ENCODE measurements at regions not wholly inside any gene's neighbourhood (a gene's known extent, or its start where the extent isn't known, plus 50 kb on each side); places are given as distances from the start of the nearest gene placed in this dataset.

DNA sequence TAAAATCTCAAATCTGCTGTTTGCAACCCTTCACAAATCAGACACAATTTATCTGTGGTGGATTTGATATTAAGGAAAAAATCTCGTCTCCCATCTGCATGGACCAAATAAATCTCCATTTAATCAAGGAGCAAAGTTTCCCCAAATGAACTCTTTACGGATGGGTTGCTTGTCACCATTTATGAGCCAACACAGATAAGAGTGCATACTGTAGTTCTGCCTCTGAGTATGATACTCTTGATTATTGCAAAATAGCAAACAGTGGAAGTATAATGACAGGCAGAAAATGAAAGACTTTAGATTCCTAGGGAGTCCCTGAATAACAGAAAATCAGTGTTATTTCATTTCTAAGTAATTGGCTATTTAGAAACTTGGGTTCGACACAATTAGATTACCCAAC, 1395.9 kb downstream of the FAM181B start:
- no peak overlapping the region for H3K27ac ChIP-seq (ENCODE audit: low read depth in 1 of 2, low read length in 2 of 2)
- TF ChIP-seq, protein P1, sequence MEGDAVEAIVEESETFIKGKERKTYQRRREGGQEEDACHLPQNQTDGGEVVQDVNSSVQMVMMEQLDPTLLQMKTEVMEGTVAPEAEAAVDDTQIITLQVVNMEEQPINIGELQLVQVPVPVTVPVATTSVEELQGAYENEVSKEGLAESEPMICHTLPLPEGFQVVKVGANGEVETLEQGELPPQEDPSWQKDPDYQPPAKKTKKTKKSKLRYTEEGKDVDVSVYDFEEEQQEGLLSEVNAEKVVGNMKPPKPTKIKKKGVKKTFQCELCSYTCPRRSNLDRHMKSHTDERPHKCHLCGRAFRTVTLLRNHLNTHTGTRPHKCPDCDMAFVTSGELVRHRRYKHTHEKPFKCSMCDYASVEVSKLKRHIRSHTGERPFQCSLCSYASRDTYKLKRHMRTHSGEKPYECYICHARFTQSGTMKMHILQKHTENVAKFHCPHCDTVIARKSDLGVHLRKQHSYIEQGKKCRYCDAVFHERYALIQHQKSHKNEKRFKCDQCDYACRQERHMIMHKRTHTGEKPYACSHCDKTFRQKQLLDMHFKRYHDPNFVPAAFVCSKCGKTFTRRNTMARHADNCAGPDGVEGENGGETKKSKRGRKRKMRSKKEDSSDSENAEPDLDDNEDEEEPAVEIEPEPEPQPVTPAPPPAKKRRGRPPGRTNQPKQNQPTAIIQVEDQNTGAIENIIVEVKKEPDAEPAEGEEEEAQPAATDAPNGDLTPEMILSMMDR (IDR thresholded peaks at IDR 0.05; ENCODE audit: low read depth, low read length, missing input control): no peak
- TF ChIP-seq FOXA2 (IDR thresholded peaks at IDR 0.05): no peak
- TF ChIP-seq, protein P2, sequence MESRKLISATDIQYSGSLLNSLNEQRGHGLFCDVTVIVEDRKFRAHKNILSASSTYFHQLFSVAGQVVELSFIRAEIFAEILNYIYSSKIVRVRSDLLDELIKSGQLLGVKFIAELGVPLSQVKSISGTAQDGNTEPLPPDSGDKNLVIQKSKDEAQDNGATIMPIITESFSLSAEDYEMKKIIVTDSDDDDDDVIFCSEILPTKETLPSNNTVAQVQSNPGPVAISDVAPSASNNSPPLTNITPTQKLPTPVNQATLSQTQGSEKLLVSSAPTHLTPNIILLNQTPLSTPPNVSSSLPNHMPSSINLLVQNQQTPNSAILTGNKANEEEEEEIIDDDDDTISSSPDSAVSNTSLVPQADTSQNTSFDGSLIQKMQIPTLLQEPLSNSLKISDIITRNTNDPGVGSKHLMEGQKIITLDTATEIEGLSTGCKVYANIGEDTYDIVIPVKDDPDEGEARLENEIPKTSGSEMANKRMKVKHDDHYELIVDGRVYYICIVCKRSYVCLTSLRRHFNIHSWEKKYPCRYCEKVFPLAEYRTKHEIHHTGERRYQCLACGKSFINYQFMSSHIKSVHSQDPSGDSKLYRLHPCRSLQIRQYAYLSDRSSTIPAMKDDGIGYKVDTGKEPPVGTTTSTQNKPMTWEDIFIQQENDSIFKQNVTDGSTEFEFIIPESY (IDR thresholded peaks at IDR 0.05): no peak
- TF ChIP-seq, protein P3, sequence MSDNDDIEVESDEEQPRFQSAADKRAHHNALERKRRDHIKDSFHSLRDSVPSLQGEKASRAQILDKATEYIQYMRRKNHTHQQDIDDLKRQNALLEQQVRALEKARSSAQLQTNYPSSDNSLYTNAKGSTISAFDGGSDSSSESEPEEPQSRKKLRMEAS (IDR thresholded peaks at IDR 0.05): no peak
- TF ChIP-seq RXRA (IDR thresholded peaks at IDR 0.05): no peak
- TF ChIP-seq, protein P4, sequence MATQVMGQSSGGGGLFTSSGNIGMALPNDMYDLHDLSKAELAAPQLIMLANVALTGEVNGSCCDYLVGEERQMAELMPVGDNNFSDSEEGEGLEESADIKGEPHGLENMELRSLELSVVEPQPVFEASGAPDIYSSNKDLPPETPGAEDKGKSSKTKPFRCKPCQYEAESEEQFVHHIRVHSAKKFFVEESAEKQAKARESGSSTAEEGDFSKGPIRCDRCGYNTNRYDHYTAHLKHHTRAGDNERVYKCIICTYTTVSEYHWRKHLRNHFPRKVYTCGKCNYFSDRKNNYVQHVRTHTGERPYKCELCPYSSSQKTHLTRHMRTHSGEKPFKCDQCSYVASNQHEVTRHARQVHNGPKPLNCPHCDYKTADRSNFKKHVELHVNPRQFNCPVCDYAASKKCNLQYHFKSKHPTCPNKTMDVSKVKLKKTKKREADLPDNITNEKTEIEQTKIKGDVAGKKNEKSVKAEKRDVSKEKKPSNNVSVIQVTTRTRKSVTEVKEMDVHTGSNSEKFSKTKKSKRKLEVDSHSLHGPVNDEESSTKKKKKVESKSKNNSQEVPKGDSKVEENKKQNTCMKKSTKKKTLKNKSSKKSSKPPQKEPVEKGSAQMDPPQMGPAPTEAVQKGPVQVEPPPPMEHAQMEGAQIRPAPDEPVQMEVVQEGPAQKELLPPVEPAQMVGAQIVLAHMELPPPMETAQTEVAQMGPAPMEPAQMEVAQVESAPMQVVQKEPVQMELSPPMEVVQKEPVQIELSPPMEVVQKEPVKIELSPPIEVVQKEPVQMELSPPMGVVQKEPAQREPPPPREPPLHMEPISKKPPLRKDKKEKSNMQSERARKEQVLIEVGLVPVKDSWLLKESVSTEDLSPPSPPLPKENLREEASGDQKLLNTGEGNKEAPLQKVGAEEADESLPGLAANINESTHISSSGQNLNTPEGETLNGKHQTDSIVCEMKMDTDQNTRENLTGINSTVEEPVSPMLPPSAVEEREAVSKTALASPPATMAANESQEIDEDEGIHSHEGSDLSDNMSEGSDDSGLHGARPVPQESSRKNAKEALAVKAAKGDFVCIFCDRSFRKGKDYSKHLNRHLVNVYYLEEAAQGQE (IDR thresholded peaks at IDR 0.05): no peak
- TF ChIP-seq RAD21 (IDR thresholded peaks at IDR 0.05): no peak
- TF ChIP-seq TAF1 (conservative IDR thresholded peaks at IDR 0.05): no peak
- TF ChIP-seq YY1 (IDR thresholded peaks at IDR 0.05): no peak
- no peak for TF ChIP-seq HNF4A (conservative IDR thresholded peaks at IDR 0.05)
- no peak for TF ChIP-seq SP1 (IDR thresholded peaks at IDR 0.05)
- no peak for TF ChIP-seq EGR1 (IDR thresholded peaks at IDR 0.05; ENCODE audit: low read depth in 2 of 2)
- no peak for TF ChIP-seq NR2F2 (IDR thresholded peaks at IDR 0.05)
- no peak for TF ChIP-seq FOXA1 (IDR thresholded peaks at IDR 0.05)
- no peak for TF ChIP-seq GABPA (IDR thresholded peaks at IDR 0.05 in 1 of 2, conservative IDR thresholded peaks at IDR 0.05 in 1 of 2)
- WGBS: 60% methylated on average over 3 of the region's 3 CpGs
- no peak overlapping the region for H3K4me3 ChIP-seq (ENCODE audit: low read depth in 1 of 3, low read length in 3 of 3)
- no peaks in the 10 kb centered on the region for H3K9me3 ChIP-seq (ENCODE audit: control insufficient read depth in 4 of 4, low read length in 3 of 4)
- no peaks in the 10 kb centered on the region for H3K36me3 ChIP-seq (ENCODE audit: control insufficient read depth in 4 of 4, insufficient read depth in 3 of 4, low read depth in 1 of 4, low read length in 3 of 4)
- H3K9ac ChIP-seq (ENCODE audit: low read depth in 1 of 2, low read length in 2 of 2): no peak overlapping the region
- no peak for DNase-seq (ENCODE audit: low spot score)
- no peaks in the 10 kb centered on the region for H3K4me1 ChIP-seq (ENCODE audit: control insufficient read depth in 4 of 4, insufficient read depth in 4 of 4, low read length in 3 of 4)
- peaks cover 0 to 3% (median 0%) of the 10 kb centered on the region in 4 donors for H3K27me3 ChIP-seq (ENCODE audit: control insufficient read depth in 4 of 4, insufficient read depth in 4 of 4, low read length in 3 of 4)

DNA sequence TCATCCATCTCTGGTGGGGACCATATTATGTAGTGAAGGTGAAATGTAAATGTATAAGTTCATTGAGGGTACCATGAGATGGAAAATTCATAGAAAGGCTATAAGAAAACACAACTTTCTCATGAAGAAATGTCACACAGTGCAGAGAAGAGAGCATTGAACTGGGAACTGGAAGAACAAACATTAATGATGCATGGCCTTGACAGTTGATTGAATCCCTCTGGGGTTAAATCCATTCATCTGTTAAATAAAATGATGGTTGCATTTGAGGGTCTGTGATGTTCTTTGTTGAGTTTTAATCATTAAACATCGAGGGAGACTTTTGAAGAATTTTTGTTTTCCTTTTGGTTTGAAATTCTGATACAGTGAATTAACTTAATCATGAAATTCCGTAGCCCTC, 1401.4 kb downstream of the FAM181B start:
- Histone ChIP-seq H3K27ac (ENCODE audit: low read depth in 1 of 2, low read length in 2 of 2) (no peak overlapping the region), H3K9me3 (ENCODE audit: control insufficient read depth in 4 of 4, low read length in 3 of 4) (no peaks in the 10 kb centered on the region), H3K4me3 (ENCODE audit: low read depth in 1 of 3, low read length in 3 of 3) (no peak overlapping the region), H3K27me3 (ENCODE audit: control insufficient read depth in 4 of 4, insufficient read depth in 4 of 4, low read length in 3 of 4) (peaks cover 0 to 3% (median 0%) of the 10 kb centered on the region in 4 donors), H3K9ac (ENCODE audit: low read depth in 1 of 2, low read length in 2 of 2) (no peak overlapping the region), H3K4me1 (ENCODE audit: control insufficient read depth in 4 of 4, insufficient read depth in 4 of 4, low read length in 3 of 4) (no peaks in the 10 kb centered on the region), H3K36me3 (ENCODE audit: control insufficient read depth in 4 of 4, insufficient read depth in 3 of 4, low read depth in 1 of 4, low read length in 3 of 4) (no peaks in the 10 kb centered on the region)
- 63% methylated on average over 2 of the region's 2 CpGs for WGBS
- no peak for DNase-seq (ENCODE audit: low spot score)
- TF ChIP-seq FOXA1 (IDR thresholded peaks at IDR 0.05) (no peak), EGR1 (IDR thresholded peaks at IDR 0.05; ENCODE audit: low read depth in 2 of 2) (no peak), FOXA2 (IDR thresholded peaks at IDR 0.05) (no peak), GABPA (IDR thresholded peaks at IDR 0.05 in 1 of 2, conservative IDR thresholded peaks at IDR 0.05 in 1 of 2) (no peak), TAF1 (conservative IDR thresholded peaks at IDR 0.05) (no peak), SP1 (IDR thresholded peaks at IDR 0.05) (no peak), HNF4G (IDR thresholded peaks at IDR 0.05) (no peak), YY1 (IDR thresholded peaks at IDR 0.05) (no peak), RAD21 (IDR thresholded peaks at IDR 0.05) (no peak), NR2F2 (IDR thresholded peaks at IDR 0.05) (no peak), RXRA (IDR thresholded peaks at IDR 0.05) (no peak)
- TF ChIP-seq, protein P4 (IDR thresholded peaks at IDR 0.05): no peak
- TF ChIP-seq, protein P5, sequence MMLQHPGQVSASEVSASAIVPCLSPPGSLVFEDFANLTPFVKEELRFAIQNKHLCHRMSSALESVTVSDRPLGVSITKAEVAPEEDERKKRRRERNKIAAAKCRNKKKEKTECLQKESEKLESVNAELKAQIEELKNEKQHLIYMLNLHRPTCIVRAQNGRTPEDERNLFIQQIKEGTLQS (IDR thresholded peaks at IDR 0.05): no peak
- TF ChIP-seq, protein P3 (IDR thresholded peaks at IDR 0.05): no peak
- TF ChIP-seq, protein P2 (IDR thresholded peaks at IDR 0.05): no peak

Data from liver (tissue), 8 donors.